Neural cell (in vitro differentiated cells): ENCODE measurements at regions not wholly inside any gene's neighbourhood (a gene's known extent, or its start where the extent isn't known, plus 50 kb on each side); places are given as distances from the start of the nearest gene placed in this dataset.

ENCODE experiments used
- H2AFZ ChIP-seq: fragments of 200-600, 300-800 bp; sonication (generic), shearing (Covaris generic); 2 replicates; pipeline ENCODE4 v1.6.0; 2014; ENCODE audit warnings: low read depth, mild to moderate bottlenecking, antibody characterized with exemption, low read length, moderate library complexity
- H3F3A ChIP-seq: fragments of 200-600 bp; shearing (Covaris generic); 2 replicates; pipeline ENCODE4 v1.6.1; 2016; ENCODE audit warnings: mild to moderate bottlenecking, moderate library complexity, mixed read lengths, antibody characterized with exemption, low read length; ENCODE audit not compliant: insufficient read depth, poor library complexity, severe bottlenecking
- H3K27ac ChIP-seq: fragments of 200-600, 300-800 bp; sonication (generic), shearing (Covaris generic); 2 replicates; pipeline ENCODE4 v1.5.1; 2014; ENCODE audit warnings: mild to moderate bottlenecking, low read length, moderate library complexity
- H3K27me3 ChIP-seq: fragments of 300-800, 200-600 bp; sonication (generic), shearing (Covaris generic); 2 replicates; pipeline ENCODE4 v1.6.0; 2014; ENCODE audit warnings: mild to moderate bottlenecking, low read depth, low read length, moderate library complexity; ENCODE audit not compliant: insufficient read depth
- H3K36me3 ChIP-seq: fragments of 300-800, 200-600 bp; sonication (generic), shearing (Covaris generic); 2 replicates; pipeline ENCODE4 v1.5.1; 2014; ENCODE audit warnings: mild to moderate bottlenecking, antibody characterized with exemption, low read length, moderate library complexity; ENCODE audit not compliant: insufficient read depth
- H3K4me2 ChIP-seq: fragments of 300-800, 200-600 bp; sonication (generic), shearing (Covaris generic); 2 replicates; pipeline ENCODE4 v1.6.0; 2014; ENCODE audit warnings: mild to moderate bottlenecking, low read length
- H3K4me3 ChIP-seq: fragments of 300-800, 200-600 bp; sonication (generic), shearing (Covaris generic); 2 replicates; pipeline ENCODE4 v1.5.1; 2014; ENCODE audit warnings: mild to moderate bottlenecking, low read length, moderate library complexity
- H3K79me2 ChIP-seq: fragments of 200-600 bp; shearing (Covaris generic); replicated peaks from 2 replicates; pipeline ENCODE4 v1.6.0; 2014; ENCODE audit warnings: mild to moderate bottlenecking, low read length, moderate library complexity; ENCODE audit not compliant: insufficient read depth
- H3K9ac ChIP-seq: fragments of 300-800, 200-600 bp; sonication (generic), shearing (Covaris generic); 2 replicates; pipeline ENCODE4 v1.6.1; 2016; ENCODE audit warnings: mild to moderate bottlenecking, low read length, mixed read lengths
- H3K9me2 ChIP-seq: fragments of 200-600 bp; shearing (Covaris generic); 2 replicates; pipeline ENCODE4 v1.6.1; 2016; ENCODE audit warnings: mild to moderate bottlenecking, low read length, mixed read lengths; ENCODE audit not compliant: insufficient read depth
- H3K9me3 ChIP-seq: fragments of 200-600, 300-800 bp; sonication (generic), shearing (Covaris generic); 2 replicates; pipeline ENCODE4 v1.6.1; 2016; ENCODE audit warnings: mild to moderate bottlenecking, mixed run types, low read length, moderate library complexity, mixed read lengths
- H4K20me1 ChIP-seq: fragments of 200-600 bp; shearing (Covaris generic); 2 replicates; pipeline ENCODE4 v1.6.1; 2016; ENCODE audit warnings: mild to moderate bottlenecking, mixed run types; ENCODE audit not compliant: insufficient read depth
- CTCF ChIP-seq: fragments of 450-650 bp; IDR thresholded peaks from 2 replicates; pipeline ENCODE4 v1.5.1; 2014; ENCODE audit warnings: antibody characterized with exemption, mild to moderate bottlenecking, moderate library complexity; ENCODE audit not compliant: poor library complexity, severe bottlenecking
- EP300 ChIP-seq: fragments of 450-650 bp; conservative IDR thresholded peaks from 2 replicates; pipeline ENCODE4 v1.6.1; 2014; ENCODE audit warnings: antibody characterized with exemption, mild to moderate bottlenecking, moderate library complexity; ENCODE audit not compliant: poor library complexity, severe bottlenecking
- EZH2 ChIP-seq: fragments of 200-600, 300-800 bp; shearing (Covaris generic), sonication (generic); IDR thresholded peaks from 2 replicates; pipeline ENCODE4 v1.6.1; 2014; ENCODE audit warnings: antibody characterized with exemption, low read length, borderline replicate concordance, mild to moderate bottlenecking; ENCODE audit not compliant: insufficient read depth, poor library complexity, severe bottlenecking
- MXI1 ChIP-seq: fragments of 450-650 bp; conservative IDR thresholded peaks from 2 replicates; pipeline ENCODE4 v1.6.1; 2014; ENCODE audit warnings: antibody characterized with exemption, mild to moderate bottlenecking; ENCODE audit not compliant: poor library complexity, severe bottlenecking
- POLR2AphosphoS5 ChIP-seq: IDR thresholded peaks from 2 replicates; pipeline ENCODE4 v1.6.1; 2012
- RAD21 ChIP-seq: fragments of 450-650 bp; conservative IDR thresholded peaks from 2 replicates; pipeline ENCODE4 v1.6.1; 2014; ENCODE audit warnings: antibody characterized with exemption, mild to moderate bottlenecking, moderate library complexity
- REST ChIP-seq: IDR thresholded peaks from 2 replicates; pipeline ENCODE4 v1.6.1; 2012; ENCODE audit warnings: borderline replicate concordance
- SMC3 ChIP-seq: fragments of 450-650 bp; conservative IDR thresholded peaks from 2 replicates; pipeline ENCODE4 v1.6.1; 2014; ENCODE audit warnings: antibody characterized with exemption, mild to moderate bottlenecking, moderate library complexity; ENCODE audit not compliant: poor library complexity
- TAF1 ChIP-seq: IDR thresholded peaks from 2 replicates; pipeline ENCODE4 v1.6.1; 2012; ENCODE audit warnings: low read depth

- Histone ChIP-seq H4K20me1 (no peaks in the 10 kb centered on the region), H3K4me2 (no peak overlapping the region), H3K27ac (no peak overlapping the region), H3K36me3 (no peaks in the 10 kb centered on the region), H3K9me2 (no peaks in the 10 kb centered on the region), H3K9ac (no peak overlapping the region), H3K4me3 (no peak overlapping the region), H3K27me3 (no peaks in the 10 kb centered on the region), H3K79me2 (no peaks in the 10 kb centered on the region), H3F3A (no peaks in the 10 kb centered on the region), H2AFZ (no peak overlapping the region), H3K9me3 (no peaks in the 10 kb centered on the region)
- TF ChIP-seq EP300 (no peak), MXI1 (no peak), REST (no peak), RAD21 (no peak), POLR2AphosphoS5 (no peak), CTCF (no peak), SMC3 (no peak), TAF1 (no peak), EZH2 (no peak)
Measured at GRCh38 chr22:47933891-47934290, 1171.4 kb downstream of the TBC1D22A start.

GRCh38 chr22:47933226-47933625 is 1170.8 kb downstream of the TBC1D22A start:
- H3K9me2 ChIP-seq, result no peaks in the 10 kb centered on the region
- H3K27ac ChIP-seq, result no peak overlapping the region
- TF ChIP-seq POLR2AphosphoS5, result no peak
- no peak overlapping the region for H3K4me3 ChIP-seq
- H3K36me3 ChIP-seq, result no peaks in the 10 kb centered on the region
- no peaks in the 10 kb centered on the region for H3K79me2 ChIP-seq
- H3K9ac ChIP-seq, result no peak overlapping the region
- no peak overlapping the region for H3K4me2 ChIP-seq
- no peaks in the 10 kb centered on the region for H3K27me3 ChIP-seq
- H4K20me1 ChIP-seq, result no peaks in the 10 kb centered on the region
- H3F3A ChIP-seq, result no peaks in the 10 kb centered on the region
- no peaks in the 10 kb centered on the region for H3K9me3 ChIP-seq
- no peak overlapping the region for H2AFZ ChIP-seq

- H2AFZ ChIP-seq, result no peak overlapping the region
- no peaks in the 10 kb centered on the region for H3K9me3 ChIP-seq
- H4K20me1 ChIP-seq, result no peaks in the 10 kb centered on the region
- H3K36me3 ChIP-seq, result no peaks in the 10 kb centered on the region
- no peak overlapping the region for H3K9ac ChIP-seq
- no peak overlapping the region for H3K4me2 ChIP-seq
- no peaks in the 10 kb centered on the region for H3K9me2 ChIP-seq
- no peaks in the 10 kb centered on the region for H3F3A ChIP-seq
- no peaks in the 10 kb centered on the region for H3K79me2 ChIP-seq
- H3K27me3 ChIP-seq, result no peaks in the 10 kb centered on the region
- no peak overlapping the region for H3K27ac ChIP-seq
- no peak overlapping the region for H3K4me3 ChIP-seq
- no peak for TF ChIP-seq POLR2AphosphoS5
- TF ChIP-seq MXI1, result no peak
- TF ChIP-seq EP300, result no peak
- no peak for TF ChIP-seq CTCF
- TF ChIP-seq SMC3, result no peak
- no peak for TF ChIP-seq REST
- no peak for TF ChIP-seq RAD21
- no peak for TF ChIP-seq TAF1
- no peak for TF ChIP-seq EZH2
Measured at GRCh38 chr22:47929646-47930185, 1167.3 kb downstream of the TBC1D22A start.
